UCSD-AML1 (cell line): ENCODE measurements at regions not wholly inside any gene's neighbourhood (a gene's known extent, or its start where the extent isn't known, plus 50 kb on each side); places are given as distances from the start of the nearest gene placed in this dataset.

Experiments used
- DNase-seq: peaks from one replicate; lab custom pipeline; 2025; ENCODE audit not compliant: unreplicated experiment; lab: John Stamatoyannopoulos, UW

GRCh38 chr21:35414507-35415139, 365.5 kb upstream of the RUNX1 start:
- DNase-seq: no peak

DNA sequence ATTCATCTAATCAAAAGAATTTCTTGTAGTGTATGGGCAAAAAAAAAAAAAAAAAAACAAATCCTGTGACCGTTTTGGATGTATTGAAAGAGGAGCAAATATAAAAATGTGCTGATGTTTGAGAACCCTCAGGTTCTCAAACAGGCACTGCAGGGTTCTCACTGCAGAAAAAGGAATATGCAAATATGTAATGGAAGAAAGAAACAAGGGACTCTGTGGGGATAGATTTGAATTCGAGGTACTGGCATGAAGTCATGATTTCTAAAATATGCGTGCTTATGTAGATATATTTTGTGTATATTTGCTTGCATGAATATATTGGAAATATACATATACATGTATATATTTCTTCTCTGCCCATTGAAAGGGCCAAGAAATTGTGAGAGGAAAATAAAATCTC, 365.0 kb upstream of the RUNX1 start:
- DNase-seq: no peak

DNA sequence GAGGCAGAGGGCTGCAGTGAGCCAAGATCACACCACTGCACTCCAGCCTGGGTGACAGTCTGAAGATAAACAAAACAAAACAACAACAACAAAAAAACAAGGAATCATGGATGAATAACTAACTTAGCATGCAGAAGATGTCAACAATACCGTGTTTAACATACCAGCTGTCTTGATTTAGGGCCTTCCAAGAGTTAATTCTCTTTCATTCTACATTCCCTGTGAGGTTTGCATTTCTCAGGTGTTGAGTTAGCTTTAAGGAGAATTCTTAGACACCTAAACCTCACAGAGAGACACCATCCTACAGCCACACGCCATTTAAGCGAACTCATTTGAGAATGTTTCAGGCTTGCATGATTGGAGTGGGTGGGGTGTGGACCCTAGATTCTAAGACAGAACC, 363.1 kb upstream of the RUNX1 start:
- no peak for DNase-seq

- no peak for DNase-seq
Measured at GRCh38 chr21:35411434-35411833, 362.3 kb upstream of the RUNX1 start.

DNA sequence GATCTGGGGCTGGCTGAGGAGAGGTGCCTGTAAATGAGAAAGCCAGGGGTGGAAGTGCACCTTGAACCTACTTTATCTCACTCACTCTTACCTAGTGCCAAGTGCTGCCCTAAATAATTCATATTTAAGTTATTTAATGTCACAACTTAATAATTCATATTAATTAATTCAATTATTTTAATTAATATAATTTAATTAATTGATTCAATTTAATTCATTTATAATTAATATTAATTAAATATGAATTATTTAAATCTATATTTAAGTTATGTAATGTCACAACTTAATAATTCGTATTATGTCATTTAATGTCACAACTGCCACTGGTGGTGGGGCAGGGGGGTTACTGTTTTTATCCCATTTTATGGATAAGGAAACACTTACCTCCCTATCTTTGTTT, 361.6 kb upstream of the RUNX1 start:
- DNase-seq: no peak

DNA sequence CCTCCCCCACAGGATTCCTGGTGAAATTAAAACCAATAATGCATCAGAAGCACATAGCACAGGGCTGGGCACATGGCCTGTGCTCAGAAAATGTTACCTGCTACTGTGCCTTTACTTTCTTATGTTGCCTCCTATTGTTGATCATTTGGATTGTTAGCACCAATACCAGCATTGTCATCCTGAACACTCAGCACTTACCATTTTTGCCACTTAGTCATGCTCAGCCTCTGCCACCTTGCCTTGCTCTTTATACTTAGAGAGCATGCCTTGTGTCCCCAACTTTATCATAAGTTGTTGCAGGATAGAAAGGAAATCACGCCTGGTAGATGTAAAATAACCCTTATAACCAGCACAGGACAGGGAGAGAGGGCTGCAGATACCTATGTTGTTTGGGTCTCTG, 361.0 kb upstream of the RUNX1 start:
- DNase-seq: no peak

- no peak for DNase-seq
Measured at GRCh38 chr21:35408401-35408800, 359.3 kb upstream of the RUNX1 start.

- no peak for DNase-seq
Measured at GRCh38 chr21:35406635-35407034, 357.5 kb upstream of the RUNX1 start.

GRCh38 chr21:35405981-35406380, 356.9 kb upstream of the RUNX1 start:
- no peak for DNase-seq

- no peak for DNase-seq
Measured at GRCh38 chr21:35404247-35404646, 355.1 kb upstream of the RUNX1 start.

- no peak for DNase-seq
Measured at GRCh38 chr21:35402061-35402460, 353.0 kb upstream of the RUNX1 start.

DNA sequence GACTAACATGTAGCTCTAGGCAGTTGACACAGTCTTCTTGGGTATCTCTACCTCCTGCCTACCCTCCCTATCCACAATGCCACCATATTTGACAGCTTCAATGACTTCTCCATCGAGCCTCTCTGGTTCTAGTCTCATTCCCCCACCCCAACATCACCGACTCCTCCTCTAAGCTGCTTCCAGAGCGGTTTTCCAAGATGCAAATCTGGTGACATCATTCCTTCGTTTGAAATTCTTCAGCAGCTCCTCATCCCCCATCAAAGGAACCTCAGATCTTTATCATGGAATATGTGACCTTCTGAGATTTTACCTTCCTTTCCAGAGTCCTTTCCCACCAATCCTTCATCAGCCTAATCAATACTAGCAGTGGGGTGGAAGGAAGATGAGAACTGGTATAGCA, 352.4 kb upstream of the RUNX1 start:
- no peak for DNase-seq

DNA sequence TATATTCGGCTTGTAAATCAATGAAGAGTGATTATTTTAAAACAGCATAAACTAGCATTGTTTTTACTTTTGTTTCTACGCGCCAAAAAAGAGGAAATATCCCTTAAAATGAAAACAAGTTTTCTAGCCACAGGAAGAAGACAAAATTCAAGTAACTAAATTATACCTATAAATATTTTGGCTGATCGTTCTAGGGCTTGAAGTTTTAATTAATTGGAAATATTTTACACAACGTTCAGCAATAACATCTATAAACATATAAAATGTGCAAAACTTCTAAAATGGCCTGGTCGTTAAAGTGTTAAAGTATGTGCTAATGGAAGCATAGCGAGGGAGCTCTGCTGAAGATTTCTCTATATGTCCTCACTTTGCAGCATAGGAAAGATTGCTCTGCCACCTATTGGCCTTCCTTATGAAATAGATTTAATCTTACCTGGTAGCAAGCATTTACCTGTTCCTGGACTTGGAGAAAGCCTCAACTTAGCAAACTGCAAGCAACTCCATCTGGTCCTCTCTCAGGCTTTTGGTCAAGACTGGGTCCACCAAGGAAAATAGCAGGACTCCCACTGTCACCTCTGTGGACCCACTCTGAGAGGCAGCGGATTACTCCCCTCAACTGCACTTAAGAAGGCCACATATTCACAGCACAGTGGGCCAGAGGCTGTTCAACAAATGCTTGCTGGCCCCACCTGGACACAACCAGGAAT, 351.3 kb upstream of the RUNX1 start:
- DNase-seq: peak; percentile 35

DNA sequence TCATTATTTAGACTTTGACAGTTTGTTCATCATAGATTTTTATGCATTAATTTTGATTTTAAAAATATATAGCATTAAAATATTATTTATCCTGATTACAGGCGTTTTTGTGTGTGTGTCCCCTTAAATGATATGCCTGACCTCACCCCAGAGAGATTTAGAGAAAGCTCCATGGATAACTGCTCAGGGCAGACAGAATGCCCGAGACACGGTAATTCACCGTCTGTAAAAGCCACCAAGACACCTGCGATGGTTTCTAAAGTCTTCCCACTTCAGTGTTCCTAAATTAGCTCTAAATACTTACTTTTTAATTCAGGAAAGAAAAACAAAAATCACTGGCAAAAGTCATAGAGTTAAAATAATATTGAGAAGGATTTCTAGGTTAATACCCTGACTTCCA, 350.6 kb upstream of the RUNX1 start:
- DNase-seq: no peak

- DNase-seq: no peak
Measured at GRCh38 chr21:35399002-35399530, 350.0 kb upstream of the RUNX1 start.

DNA sequence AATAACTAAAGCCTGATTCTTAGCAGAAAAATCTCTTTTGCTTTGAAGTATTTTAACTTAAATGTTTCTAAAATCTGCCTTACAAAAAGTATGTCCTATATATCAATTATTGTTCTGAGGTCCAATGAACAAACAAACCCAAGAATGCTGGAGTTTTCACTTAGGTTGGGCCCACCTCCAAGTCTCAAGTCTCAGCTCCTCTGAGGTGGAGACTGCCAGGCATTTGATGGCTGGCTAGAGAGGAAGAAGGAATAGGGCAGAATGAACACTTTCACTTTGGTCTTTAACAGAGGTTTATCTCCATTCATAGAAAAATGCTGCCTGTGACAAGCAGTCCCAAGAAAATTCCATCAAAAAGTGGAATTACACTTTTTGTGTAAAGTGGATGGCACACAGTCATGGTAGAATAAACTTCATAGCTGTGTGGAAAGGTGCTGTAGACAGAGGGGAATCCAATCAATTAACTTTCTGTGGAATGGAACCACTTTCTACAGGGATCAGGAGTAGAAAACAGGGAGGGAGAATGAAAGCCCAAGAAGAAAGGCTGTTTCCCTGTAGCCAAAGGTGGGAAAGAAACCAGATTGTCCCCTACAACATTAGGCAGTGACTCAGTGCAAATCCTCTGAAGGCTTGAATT, 349.4 kb upstream of the RUNX1 start:
- DNase-seq: no peak

DNA sequence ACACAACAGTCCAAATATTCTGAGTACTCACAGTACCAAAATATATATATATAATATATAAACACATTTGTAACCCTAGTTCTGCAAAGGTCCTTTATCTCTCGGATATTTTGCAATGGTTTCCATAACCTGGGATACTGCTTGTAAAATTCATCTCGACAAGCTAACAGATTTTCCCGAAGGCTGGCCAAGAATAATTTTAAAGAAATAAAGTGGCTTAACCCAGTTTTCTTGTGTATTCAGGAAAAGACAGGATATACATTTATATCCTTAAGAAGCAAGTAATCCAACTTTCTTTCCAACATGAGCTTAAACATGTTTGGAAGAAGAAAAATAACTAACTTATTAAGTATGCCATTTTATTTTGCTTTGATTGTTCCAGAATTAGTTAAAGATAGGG, 348.7 kb upstream of the RUNX1 start:
- DNase-seq: no peak

DNA sequence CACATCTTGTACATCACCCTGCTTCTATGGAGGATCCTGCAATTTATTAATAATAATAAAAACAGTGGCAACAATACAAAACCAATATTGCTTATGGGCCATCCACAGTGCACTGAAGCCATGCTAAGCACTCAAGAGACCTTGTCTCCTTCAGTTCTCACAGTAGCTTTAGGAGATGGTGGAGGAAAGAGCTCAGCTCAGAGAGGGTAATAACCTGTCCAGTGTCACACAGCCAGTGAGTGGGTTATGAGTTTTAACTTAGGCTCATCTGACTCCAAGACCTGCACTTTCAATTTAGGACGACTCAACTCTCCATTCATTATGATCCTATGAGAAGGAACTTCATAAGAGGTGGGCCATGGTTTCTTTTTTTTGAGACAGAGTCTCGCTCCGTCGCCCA, 347.6 kb upstream of the RUNX1 start:
- no peak for DNase-seq

DNA sequence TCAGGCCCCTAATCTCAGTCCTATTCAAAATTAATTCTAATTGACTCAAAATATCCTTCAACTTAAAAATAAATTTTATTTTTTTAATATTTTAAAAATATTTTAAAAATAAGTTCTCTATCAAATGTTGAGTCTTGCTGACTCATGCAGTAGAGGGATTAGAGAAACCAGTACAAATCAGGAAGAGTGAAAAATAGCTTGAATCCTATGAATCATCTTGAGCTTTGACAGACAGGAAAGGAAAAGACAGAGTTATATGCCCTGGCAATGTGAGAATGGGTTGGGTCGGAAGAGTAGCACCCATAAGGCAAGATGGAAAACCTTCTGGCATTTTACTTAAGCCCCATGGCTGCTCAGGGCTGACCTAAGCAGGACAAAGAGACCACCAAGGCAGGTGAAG, 346.6 kb upstream of the RUNX1 start:
- no peak for DNase-seq

DNA sequence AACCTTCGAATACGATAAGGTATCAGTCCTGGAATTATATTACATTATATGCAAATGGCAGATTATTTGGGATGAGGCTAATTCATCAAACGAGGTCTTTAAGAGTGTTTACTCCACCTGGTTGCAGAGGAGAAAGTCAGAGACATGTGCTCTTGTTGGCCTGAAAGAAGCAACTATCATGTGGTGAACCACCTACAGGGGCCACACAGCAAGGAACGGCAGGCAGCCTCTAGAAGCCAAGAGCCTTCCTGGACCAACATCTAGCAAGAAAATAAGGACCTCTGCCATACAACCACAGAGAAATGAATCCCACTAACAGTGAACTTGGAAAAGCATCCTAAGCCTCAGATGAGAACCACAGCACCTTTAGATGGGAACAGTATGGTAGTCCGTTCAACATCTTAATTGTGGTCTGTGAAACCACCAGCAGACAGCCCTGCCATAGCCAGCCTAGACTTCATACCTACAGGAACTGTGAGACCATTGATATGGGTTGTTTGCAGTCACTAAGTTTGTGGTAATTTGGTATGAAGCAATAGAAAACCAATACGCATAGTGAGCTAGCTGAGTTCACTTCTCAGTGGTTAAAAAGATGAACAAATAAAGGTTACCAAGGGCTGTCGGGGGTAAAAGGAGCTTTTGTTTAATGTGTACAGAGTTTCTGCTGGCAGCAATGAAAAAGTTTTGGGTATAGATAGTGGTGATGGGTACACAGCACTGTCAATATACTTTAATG, 345.7 kb upstream of the RUNX1 start:
- no peak for DNase-seq

- no peak for DNase-seq
Measured at GRCh38 chr21:35394049-35394448, 344.9 kb upstream of the RUNX1 start.
